SK-N-SH (cell line): ENCODE measurements at regions not wholly inside any gene's neighbourhood (a gene's known extent, or its start where the extent isn't known, plus 50 kb on each side); places are given as distances from the start of the nearest gene placed in this dataset.

Experiments used
- CTCF ChIA-PET: fragments of 300-600, 350-600 bp; formaldehyde crosslinking; extraction: SDS; loops from one replicate; lab custom pipeline; 2021; lab: Yijun Ruan, JAX
- POLR2A ChIA-PET: fragments of 350-600 bp; sonication (Branson Sonifier 250); formaldehyde crosslinking; extraction: SDS; loops from one replicate; lab custom pipeline; 2020; ENCODE audit warnings: antibody characterized with exemption, inconsistent platforms; lab: Yijun Ruan, JAX
- DNase-seq: peaks from one replicate; pipeline ENCODE4 v3.0.0; 2012
- H2AFZ ChIP-seq: fragments of 200-600 bp; sonication (generic); 2 replicates; pipeline ENCODE4 v1.8.1; 2016; ENCODE audit warnings: antibody characterized with exemption, mild to moderate bottlenecking, low read depth
- H3F3A ChIP-seq: fragments of 200-600 bp; sonication (generic); replicated peaks from 2 replicates; pipeline ENCODE3; 2016; ENCODE audit warnings: antibody characterized with exemption, mild to moderate bottlenecking; ENCODE audit not compliant: insufficient read depth
- H3K27ac ChIP-seq, 2 experiments: fragments of 200-500 bp in 1 of 2; fragments of 200-600 bp in 1 of 2; sonication (Bioruptor generic) in 1 of 2; sonication (generic), shearing (Covaris generic) in 1 of 2; 2 replicates each; pipeline versions ENCODE4 v1.5.1 to v1.6.1; 2014 to 2016; ENCODE audit warnings: low read depth in 2 of 2, inconsistent platforms in 1 of 2, low read length in 1 of 2, mild to moderate bottlenecking in 1 of 2, mixed read lengths in 1 of 2
- H3K27me3 ChIP-seq: fragments of 200-600 bp; sonication (generic), shearing (Covaris generic); 2 replicates; pipeline ENCODE4 v1.6.1; 2016; ENCODE audit warnings: mixed run types; ENCODE audit not compliant: insufficient read depth
- H3K36me3 ChIP-seq, 2 experiments: fragments of 200-500 bp in 1 of 2; fragments of 200-600 bp in 1 of 2; sonication (Bioruptor generic) in 1 of 2; sonication (generic) in 1 of 2; replicated peaks in 1 of 2; 2 replicates each; pipeline versions ENCODE3 to v1.5.1; 2014 to 2016; ENCODE audit warnings: low read length in 1 of 2, mild to moderate bottlenecking in 1 of 2; ENCODE audit not compliant: insufficient read depth in 2 of 2, control insufficient read depth in 1 of 2
- H3K4me1 ChIP-seq, 2 experiments: fragments of 200-500 bp in 1 of 2; fragments of 200-600 bp in 1 of 2; sonication (Bioruptor generic) in 1 of 2; sonication (generic), shearing (Covaris generic) in 1 of 2; 2 replicates each; pipeline versions ENCODE4 v1.5.1 to v1.6.1; 2014 to 2016; ENCODE audit warnings: low read depth in 1 of 2, low read length in 1 of 2, mixed run types in 1 of 2; ENCODE audit not compliant: insufficient read depth in 2 of 2, control insufficient read depth in 1 of 2
- H3K4me2 ChIP-seq: fragments of 200-600 bp; sonication (generic), shearing (Covaris generic); 2 replicates; pipeline ENCODE4 v1.6.1; 2017; ENCODE audit warnings: mixed run types
- H3K4me3 ChIP-seq, 2 experiments: fragments of 200-500 bp in 1 of 2; fragments of 200-600 bp in 1 of 2; sonication (Bioruptor generic) in 1 of 2; sonication (generic), shearing (Covaris generic) in 1 of 2; 2 replicates each; pipeline versions ENCODE4 v1.5.1 to v1.8.1; 2014 to 2016; ENCODE audit warnings: low read depth in 2 of 2, inconsistent platforms in 1 of 2, low read length in 1 of 2, mild to moderate bottlenecking in 1 of 2, mixed read lengths in 1 of 2, moderate library complexity in 1 of 2
- H3K79me2 ChIP-seq: fragments of 200-600 bp; sonication (generic); 2 replicates; pipeline ENCODE4 v1.8.1; 2017; ENCODE audit warnings: mild to moderate bottlenecking; ENCODE audit not compliant: insufficient read depth
- H3K9ac ChIP-seq: fragments of 200-600 bp; sonication (generic); 2 replicates; pipeline ENCODE4 v1.6.1; 2017; ENCODE audit warnings: mixed run types
- H3K9me2 ChIP-seq: fragments of 200-600 bp; sonication (generic); 2 replicates; pipeline ENCODE4 v1.6.1; 2017; ENCODE audit warnings: mixed run types
- H3K9me3 ChIP-seq: fragments of 200-600 bp; sonication (generic); 2 replicates; pipeline ENCODE4 v1.6.1; 2017; ENCODE audit warnings: mixed run types, mild to moderate bottlenecking, moderate library complexity
- H4K20me1 ChIP-seq: fragments of 200-600 bp; sonication (generic); 2 replicates; pipeline ENCODE4 v1.6.1; 2017; ENCODE audit warnings: mild to moderate bottlenecking, mixed run types; ENCODE audit not compliant: insufficient read depth
- CHD2 ChIP-seq: fragments of 150-350 bp; IDR thresholded peaks from 2 replicates; pipeline ENCODE4 v1.6.1; 2018; ENCODE audit warnings: low read length; ENCODE audit not compliant: partially characterized antibody
- CTCF ChIP-seq: fragments of 200-600 bp; sonication (generic); IDR thresholded peaks from 2 replicates; pipeline ENCODE4 v1.6.1; 2017; ENCODE audit warnings: antibody characterized with exemption, mild to moderate bottlenecking, moderate library complexity
- FOXJ3 ChIP-seq: sonication (generic); formaldehyde crosslinking; IDR thresholded peaks from 2 replicates; pipeline ENCODE4 v1.5.1; 2020; ENCODE audit warnings: mild to moderate bottlenecking, missing genetic modification reagents
- GABPA ChIP-seq: IDR thresholded peaks from 2 replicates; pipeline ENCODE4 v1.4.0; 2012; ENCODE audit warnings: low read depth, mild to moderate bottlenecking
- IRF3 ChIP-seq: fragments of 150-350 bp; IDR thresholded peaks from 2 replicates; pipeline ENCODE4 v1.6.1; 2016; ENCODE audit warnings: mild to moderate bottlenecking, low read depth, low read length
- MAX ChIP-seq: IDR thresholded peaks from 2 replicates; pipeline ENCODE4 v1.4.0; 2012; ENCODE audit warnings: low read depth
- MEF2A ChIP-seq: IDR thresholded peaks from 2 replicates; pipeline ENCODE4 v1.4.0; 2012; ENCODE audit warnings: low read depth, borderline replicate concordance
- MXI1 ChIP-seq: IDR thresholded peaks from 2 replicates; pipeline ENCODE4 v1.6.1; 2012; ENCODE audit warnings: mild to moderate bottlenecking, low read depth, low read length, improper control_type of control experiment
- NRF1 ChIP-seq: IDR thresholded peaks from 2 replicates; pipeline ENCODE4 v1.6.1; 2012; ENCODE audit warnings: low read depth, mild to moderate bottlenecking, low read length
- RAD21 ChIP-seq: IDR thresholded peaks from 2 replicates; pipeline ENCODE4 v1.6.1; 2012; ENCODE audit warnings: mild to moderate bottlenecking, low read length
- SIN3A ChIP-seq: IDR thresholded peaks from 2 replicates; pipeline ENCODE4 v1.6.1; 2012; ENCODE audit warnings: low read depth, mild to moderate bottlenecking, low read length, moderate library complexity, borderline replicate concordance
- SMC3 ChIP-seq: IDR thresholded peaks from 2 replicates; pipeline ENCODE4 v1.6.1; 2012; ENCODE audit warnings: low read depth, low read length, improper control_type of control experiment
- TAF1 ChIP-seq: IDR thresholded peaks from 2 replicates; pipeline ENCODE4 v1.6.1; 2012; ENCODE audit warnings: low read depth, mild to moderate bottlenecking, low read length, moderate library complexity, borderline replicate concordance
- TCF12 ChIP-seq: IDR thresholded peaks from 2 replicates; pipeline ENCODE4 v1.4.0; 2012
- TEAD4 ChIP-seq: IDR thresholded peaks from 2 replicates; pipeline ENCODE4 v1.4.0; 2012; ENCODE audit warnings: mild to moderate bottlenecking, borderline replicate concordance; ENCODE audit not compliant: insufficient read depth
- WGBS: methylation state at CpG from one replicate; pipeline ENCODE4 v1.1.6; 2017; ENCODE audit warnings: low lambda C conversion rate; 5-methylcytosine and 5-hydroxymethylcytosine counted together

- no peak for DNase-seq
- Histone ChIP-seq H3K4me3 (no peak overlapping the region), H2AFZ (no peak overlapping the region), H3K79me2 (no peaks in the 10 kb centered on the region), H3K9ac (no peak overlapping the region), H3K36me3 (no peaks in the 10 kb centered on the region), H3F3A (no peaks in the 10 kb centered on the region), H3K9me3 (no peaks in the 10 kb centered on the region), H3K4me1 (peaks cover 0 to 9% of the 10 kb centered on the region in 2 experiments; a peak in 1 of 4 replicates), H3K27ac (no peak overlapping the region), H4K20me1 (no peaks in the 10 kb centered on the region), H3K9me2 (no peaks in the 10 kb centered on the region), H3K4me2 (no peak overlapping the region), H3K27me3 (peaks cover 14% of the 10 kb centered on the region; the same call in 1 of the 2 replicates)
- whole genome bisulfite sequencing, result 27% methylated on average over 6 of the region's 6 CpGs
- TF ChIP-seq FOXJ3 (CRISPR knock-in tag), result no peak
- ChIA-PET CTCF (interaction anchor here (1.2 to 3.6 kb wide), 4 partner anchors 48 to 250 kb away, joined by 4 to 22 read pairs (median 14); no protein-coding TSS in a partner anchor), POLR2A (no interaction called here)
Measured at GRCh38 chr11:19307498-19307897, 66.8 kb upstream of the E2F8 start.

GRCh38 chr11:19306179-19306944 lies 65.6 kb upstream of the E2F8 start:
- Histone ChIP-seq H3K27ac (no peak overlapping the region), H3K9me3 (no peaks in the 10 kb centered on the region), H3F3A (no peaks in the 10 kb centered on the region), H3K4me2 (no peak overlapping the region), H3K9me2 (no peaks in the 10 kb centered on the region), H3K4me3 (no peak overlapping the region), H3K27me3 (peaks cover 14% of the 10 kb centered on the region; the same call in 1 of the 2 replicates), H2AFZ (no peak overlapping the region), H3K9ac (no peak overlapping the region), H3K4me1 (peaks cover 0 to 3% of the 10 kb centered on the region in 2 experiments; a peak in 1 of 4 replicates), H4K20me1 (no peaks in the 10 kb centered on the region), H3K36me3 (no peaks in the 10 kb centered on the region), H3K79me2 (no peaks in the 10 kb centered on the region)
- 39% methylated on average over 9 of the region's 9 CpGs for WGBS
- no peak for DNase-seq
- no peak for TF ChIP-seq RAD21
- TF ChIP-seq TAF1, result no peak
- no peak for TF ChIP-seq CHD2
- no peak for TF ChIP-seq CTCF
- TF ChIP-seq SMC3, result no peak
- TF ChIP-seq MEF2A, result no peak
- TF ChIP-seq TCF12, result no peak
- TF ChIP-seq IRF3, result no peak
- TF ChIP-seq MXI1, result no peak
- no peak for TF ChIP-seq TEAD4
- no peak for TF ChIP-seq SIN3A
- TF ChIP-seq GABPA, result no peak
- no peak for TF ChIP-seq NRF1
- TF ChIP-seq MAX, result no peak
- ChIA-PET CTCF (interaction anchor here (0.6 to 3.6 kb wide), 6 partner anchors 16 to 251 kb away, joined by 3 to 22 read pairs (median 8); no protein-coding TSS in a partner anchor), POLR2A (no interaction called here)
